ENCODE measurements at regions not wholly inside any gene's neighbourhood (a gene's known extent, or its start where the extent isn't known, plus 50 kb on each side); places are given as distances from the start of the nearest gene placed in this dataset.

DNA sequence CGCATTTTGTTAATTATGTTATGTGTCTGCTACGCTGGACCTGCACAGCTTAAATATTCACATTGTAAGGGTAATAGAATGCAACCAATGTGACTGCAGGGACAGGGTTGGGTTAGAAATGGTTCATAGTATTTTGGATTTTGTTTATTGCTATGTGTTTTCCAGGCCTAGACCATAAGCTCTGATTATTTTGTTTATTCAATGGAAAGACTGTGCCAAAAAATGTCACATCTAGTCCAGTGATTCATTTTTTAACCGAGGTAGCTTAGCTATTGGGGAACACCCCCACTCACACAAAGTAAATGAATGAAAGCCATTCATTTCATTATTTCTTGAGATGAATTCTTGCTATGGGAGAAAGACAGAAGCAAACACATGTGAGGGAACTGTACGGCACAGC is 516.5 kb upstream of the ANKRD30A start:
- TF ChIP-seq, protein P1, sequence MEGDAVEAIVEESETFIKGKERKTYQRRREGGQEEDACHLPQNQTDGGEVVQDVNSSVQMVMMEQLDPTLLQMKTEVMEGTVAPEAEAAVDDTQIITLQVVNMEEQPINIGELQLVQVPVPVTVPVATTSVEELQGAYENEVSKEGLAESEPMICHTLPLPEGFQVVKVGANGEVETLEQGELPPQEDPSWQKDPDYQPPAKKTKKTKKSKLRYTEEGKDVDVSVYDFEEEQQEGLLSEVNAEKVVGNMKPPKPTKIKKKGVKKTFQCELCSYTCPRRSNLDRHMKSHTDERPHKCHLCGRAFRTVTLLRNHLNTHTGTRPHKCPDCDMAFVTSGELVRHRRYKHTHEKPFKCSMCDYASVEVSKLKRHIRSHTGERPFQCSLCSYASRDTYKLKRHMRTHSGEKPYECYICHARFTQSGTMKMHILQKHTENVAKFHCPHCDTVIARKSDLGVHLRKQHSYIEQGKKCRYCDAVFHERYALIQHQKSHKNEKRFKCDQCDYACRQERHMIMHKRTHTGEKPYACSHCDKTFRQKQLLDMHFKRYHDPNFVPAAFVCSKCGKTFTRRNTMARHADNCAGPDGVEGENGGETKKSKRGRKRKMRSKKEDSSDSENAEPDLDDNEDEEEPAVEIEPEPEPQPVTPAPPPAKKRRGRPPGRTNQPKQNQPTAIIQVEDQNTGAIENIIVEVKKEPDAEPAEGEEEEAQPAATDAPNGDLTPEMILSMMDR (conservative IDR thresholded peaks at IDR 0.05; ENCODE audit: low read length): no peak
- no peak for TF ChIP-seq EZH2phosphoT487 (IDR thresholded peaks at IDR 0.05; ENCODE audit: borderline replicate concordance)

All from Loucy (cell line).